Activated gamma-delta T cell (primary cell): ENCODE measurements at regions not wholly inside any gene's neighbourhood (a gene's known extent, or its start where the extent isn't known, plus 50 kb on each side); places are given as distances from the start of the nearest gene placed in this dataset.
A peak's percentile ranks its signal among the peaks of the same experiment; 100 is the strongest.

Experiments
- DNase-seq: peaks from one replicate; lab custom pipeline; 2025; lab: John Stamatoyannopoulos, UW

DNA sequence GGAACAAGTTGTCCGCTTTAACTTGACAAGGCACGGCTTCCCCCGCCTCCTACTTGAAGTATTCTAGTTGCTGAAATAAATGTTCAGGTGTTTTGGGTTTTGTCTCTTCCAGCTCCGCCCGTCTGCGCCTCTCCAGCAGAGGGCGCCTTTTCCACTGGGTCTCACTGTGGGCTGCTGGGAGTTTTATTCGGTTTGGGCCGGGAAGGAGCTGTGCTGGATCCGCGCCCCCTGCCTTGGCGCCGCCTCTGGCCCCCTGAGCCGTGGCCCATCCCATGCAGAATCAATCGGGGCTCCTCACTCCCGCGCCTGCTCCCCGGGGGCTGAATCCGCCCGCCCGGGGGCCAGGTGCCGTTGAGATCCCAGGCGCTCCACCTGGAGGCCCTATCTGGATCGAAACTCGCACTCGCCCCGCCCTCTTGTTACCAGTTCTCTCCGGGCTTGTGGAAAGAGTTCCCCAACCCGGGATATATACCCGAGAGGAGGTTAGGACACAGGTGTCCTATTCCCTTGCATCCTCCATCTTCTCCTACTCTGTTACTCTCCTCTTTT, 51.0 kb upstream of the TCF21 start:
- peak; percentile 8 for DNase-seq
